Stimulated activated CD4-positive, alpha-beta T cell treated with anti-CD3 and anti-CD28 coated beads, Interleukin-1b, Interleukin-23, amount 100 ng/mL, for 1 hour (primary cell): ENCODE measurements at regions not wholly inside any gene's neighbourhood (a gene's known extent, or its start where the extent isn't known, plus 50 kb on each side); places are given as distances from the start of the nearest gene placed in this dataset.
"Not testable (repeated sequence)": the region's sequence is repeated elsewhere in the genome, so short reads cannot be mapped to it uniquely, and the experiment has no call there.

ENCODE experiments used
- DNase-seq, 2 donors: peaks; one replicate each; pipeline ENCODE4 v3.0.0-alpha.2; 2020; ENCODE audit warnings: low read depth in 2 of 2

DNA sequence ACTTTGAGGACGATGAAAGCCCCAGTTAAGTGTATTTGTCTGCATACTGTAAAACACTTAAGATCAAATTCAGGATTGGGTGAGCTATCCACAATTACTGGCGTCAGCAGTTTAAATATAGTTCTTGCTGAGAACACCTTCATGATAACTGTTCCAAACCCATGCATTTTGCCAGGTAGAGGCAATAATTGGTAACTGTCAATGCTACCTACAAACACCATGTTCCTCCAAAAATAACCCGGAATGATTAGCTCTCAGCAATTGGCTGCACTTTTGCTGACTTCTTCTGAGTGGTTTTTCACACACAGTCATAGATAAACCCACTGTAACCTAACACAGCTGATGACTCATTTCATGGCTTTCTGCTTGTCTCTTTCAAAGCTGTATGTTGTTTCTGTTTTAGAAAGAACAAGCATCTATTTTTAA, 1358.6 kb upstream of the GJE1 start:
- no peak for DNase-seq

DNA sequence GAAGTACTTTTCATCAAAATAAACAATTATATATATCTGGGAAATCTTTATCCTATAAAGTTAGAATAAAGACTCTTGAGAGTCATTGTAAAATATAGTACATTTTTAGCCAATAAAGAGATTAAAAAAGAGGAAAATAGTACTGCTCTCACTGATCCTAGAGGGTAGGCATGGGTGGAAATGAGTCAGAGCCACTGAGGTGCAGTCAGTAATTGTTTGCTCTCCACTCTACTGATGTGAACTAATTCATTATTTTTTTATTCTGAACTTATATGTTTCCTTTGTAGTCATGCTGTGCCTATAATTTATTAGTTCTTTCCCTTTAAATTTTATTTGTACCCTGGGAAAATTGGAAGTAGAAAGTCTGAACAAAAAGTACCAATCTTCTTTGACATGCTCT, 1359.4 kb upstream of the GJE1 start:
- no peak for DNase-seq

DNA sequence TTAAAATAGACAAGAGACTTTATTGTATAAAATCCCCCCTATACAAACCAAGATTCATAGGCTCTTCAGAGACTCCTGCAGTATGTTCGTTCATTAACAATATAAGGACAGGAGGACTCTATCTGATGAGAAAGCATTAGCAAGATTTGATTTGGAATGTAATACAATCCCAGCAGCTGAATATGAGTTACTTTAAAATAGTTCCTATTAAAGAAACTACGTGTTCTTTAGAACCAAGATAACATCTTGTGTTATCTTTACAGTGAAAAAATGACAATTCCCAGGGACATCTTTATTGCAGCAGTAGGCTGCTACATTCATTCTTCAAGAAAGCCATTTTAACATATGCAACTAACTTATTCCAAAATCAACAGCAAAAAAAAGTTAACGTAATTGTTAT, 1360.1 kb upstream of the GJE1 start:
- DNase-seq = no peak

DNA sequence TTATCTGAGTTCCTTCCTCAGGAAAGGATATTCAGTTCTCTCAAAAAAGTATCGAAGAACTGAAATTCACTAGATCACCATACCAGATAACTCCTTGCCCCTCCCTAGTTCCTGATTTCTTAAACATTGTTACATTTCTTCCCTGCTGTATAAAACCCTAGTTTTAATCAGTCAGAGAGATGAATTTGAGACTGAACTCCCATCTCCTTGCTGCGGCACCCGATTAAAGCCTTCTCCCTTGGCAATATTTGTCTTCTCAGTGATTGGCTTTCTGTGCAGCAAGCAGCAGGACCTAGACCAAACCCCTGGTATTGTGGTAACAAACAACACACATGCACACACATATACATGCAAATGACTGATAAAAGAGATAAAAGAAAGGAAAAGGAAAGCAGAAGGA, 1364.6 kb upstream of the GJE1 start:
- no peak for DNase-seq

DNA sequence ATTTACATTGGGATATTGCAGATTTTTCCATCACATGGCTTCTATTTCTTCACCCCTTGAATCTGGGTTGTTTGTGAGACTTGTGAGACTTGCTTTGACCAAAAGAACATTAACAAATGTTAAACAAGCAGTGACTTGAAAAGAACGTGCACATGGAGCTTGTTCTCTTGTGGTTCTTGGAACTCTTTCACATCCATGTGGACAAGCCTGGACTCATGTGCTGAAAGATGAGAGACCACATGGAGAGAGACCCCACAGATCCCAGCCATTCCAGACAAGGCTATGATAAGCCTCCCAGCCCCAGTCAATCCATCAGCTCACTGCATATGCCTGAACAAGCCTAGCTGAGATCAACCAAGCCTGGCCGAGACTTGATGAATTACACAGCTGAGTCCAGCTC, 1365.7 kb upstream of the GJE1 start:
- no peak for DNase-seq

DNA sequence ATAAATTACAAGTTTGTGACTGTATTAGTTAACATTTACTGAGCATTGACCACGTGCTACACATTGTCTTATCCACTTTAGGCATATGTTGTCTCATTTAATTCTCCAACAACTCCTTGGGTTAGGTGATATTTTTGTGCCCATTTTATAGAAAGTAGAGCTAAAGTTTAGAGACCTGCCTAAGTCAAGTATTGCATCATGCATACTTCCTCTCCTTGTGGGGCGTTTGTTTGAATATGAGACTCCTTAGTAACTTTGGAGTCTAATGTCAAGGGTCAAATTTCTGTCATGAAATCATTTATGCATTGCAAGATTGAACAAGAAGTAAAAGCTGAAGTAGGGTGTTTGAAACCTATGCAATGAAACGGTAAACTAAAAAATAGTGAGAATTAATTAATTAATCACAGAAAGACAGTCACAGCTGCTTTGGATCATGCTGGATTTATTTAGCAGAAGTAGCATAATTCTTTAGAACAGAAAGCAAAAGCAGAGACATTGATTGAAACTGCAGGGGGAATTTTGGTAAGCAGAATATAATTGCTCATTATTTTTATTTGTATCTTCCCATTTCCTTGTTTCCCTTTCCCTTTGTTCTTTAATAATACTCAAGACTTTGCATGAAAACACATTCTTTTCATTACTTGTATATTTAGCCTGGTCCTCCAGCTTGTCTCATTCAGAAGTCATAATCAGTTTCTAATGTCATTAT, 1374.4 kb upstream of the GJE1 start:
- DNase-seq = no peak

DNA sequence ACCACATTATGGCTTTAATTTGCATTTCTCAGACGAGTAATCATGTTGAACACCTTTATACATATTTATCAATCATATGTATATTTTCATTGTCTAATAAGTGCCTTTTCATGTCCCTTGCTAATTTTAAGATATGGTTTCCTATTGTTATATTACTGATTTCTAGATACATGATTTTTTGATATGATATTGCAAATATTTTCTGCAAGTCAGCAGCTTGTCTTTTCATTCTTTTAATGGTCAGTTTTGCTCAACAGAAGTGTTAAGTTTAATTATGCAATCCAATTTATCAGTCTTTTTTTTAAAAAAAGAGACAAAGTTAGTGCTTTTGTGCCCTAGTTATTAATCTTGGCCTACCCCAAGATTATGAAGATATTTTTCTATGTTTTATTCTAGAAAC, 1377.8 kb upstream of the CITED2 start:
- DNase-seq = no peak

DNA sequence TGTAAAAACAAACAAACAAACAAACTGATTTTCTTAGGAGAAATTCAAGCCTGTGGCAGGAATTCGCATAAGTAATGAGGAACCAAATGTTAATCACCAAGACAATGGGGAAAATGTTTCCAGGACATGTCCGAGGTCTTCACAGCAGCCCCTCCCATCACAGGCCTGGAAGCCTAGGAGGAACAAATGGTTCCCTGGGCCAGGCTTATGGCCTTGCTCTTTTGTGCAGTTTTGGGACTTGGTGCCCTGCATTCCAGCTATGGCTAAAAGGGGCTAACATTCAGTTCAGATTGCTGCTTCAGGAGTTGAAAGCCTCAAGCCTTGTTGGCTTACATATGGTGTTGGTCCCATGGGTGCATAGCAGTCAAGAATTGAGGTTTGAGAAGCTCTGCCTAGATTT, 1372.7 kb upstream of the CITED2 start:
- no peak for DNase-seq

DNA sequence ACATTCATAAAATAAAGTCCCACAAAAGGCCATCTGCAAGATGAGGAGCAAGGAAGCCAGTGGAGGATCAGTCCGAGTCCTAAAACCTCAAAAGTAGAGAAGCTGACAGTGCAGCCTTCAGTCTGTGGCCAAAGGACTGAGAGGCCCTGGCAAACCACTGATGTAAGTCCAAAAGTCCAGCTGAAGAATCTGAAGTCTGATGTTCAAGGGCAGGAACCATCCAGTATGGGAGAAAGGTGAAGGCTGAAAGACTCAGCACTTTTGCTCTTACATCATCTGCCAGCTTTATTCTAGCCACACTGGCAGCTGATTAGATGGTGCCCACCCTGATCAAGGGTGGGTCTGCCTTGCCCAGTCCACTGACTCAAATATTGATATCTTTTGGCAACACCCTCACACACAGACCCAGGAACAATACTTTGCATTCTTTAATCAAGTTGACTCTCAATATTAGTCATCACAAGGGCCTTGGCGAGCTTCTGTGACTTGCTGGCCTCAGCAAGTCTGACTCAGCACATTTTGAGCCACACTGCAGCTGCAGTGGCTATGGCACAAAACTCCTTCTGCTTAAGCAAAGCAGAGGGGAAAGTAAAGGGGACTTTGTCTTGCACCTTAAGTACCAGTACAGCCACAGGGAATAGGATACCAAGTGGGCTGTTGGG, 1370.3 kb upstream of the CITED2 start:
- DNase-seq = no peak

DNA sequence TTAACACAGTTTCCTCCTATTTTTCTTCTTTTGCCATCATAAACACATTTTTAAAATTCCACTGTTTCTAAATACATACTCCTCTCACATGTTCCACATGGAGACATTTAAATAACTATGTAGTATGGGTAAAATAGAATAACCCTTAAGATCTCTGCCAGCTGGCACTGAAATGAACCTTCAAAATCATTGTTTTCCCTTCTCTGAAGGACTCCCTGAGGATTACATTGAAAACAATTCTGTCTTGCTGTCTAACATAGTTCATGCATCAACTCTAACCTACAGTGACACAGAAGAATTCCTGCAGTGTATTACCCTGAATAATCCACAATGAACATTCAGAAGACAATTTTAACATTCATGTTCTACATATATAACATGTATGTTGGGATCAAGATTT, 1361.8 kb upstream of the CITED2 start:
- no peak for DNase-seq

DNA sequence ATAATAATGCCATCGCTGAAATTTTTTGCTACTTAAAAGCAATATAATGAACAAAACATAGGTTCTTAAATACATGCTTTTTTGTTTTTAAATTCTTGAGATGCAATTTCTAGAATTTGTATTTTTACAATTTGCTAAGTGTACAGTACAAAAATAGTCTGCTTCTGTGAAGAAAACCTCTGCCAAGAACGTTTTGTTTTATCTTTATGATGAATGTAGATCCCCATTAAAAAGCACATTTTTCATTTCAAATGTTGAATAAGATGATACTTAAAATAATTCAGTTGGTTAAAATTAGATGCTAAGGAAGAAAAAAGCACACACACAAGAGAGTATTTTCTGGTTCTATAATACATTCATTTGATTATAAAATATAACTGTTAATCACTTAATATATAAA, 1358.5 kb upstream of the CITED2 start:
- no peak for DNase-seq

DNA sequence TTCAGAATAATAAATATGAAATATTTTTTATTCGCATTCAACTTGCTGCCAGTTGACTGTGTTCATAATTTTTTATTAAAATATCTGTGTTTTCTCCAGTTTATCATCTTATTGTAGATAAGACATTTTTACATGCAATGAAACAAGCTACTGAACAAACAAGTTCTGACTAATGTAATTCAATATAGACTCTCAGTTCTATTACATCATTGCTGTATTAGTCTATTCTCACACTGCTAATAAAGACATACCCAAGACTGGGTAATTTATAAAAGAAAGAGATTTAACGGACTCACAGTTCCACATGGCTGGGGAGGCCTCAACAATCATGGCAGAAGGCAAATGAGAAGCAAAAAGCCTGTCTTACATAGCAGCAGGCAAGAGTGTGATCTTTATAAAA, 1357.7 kb upstream of the CITED2 start:
- no peak for DNase-seq

DNA sequence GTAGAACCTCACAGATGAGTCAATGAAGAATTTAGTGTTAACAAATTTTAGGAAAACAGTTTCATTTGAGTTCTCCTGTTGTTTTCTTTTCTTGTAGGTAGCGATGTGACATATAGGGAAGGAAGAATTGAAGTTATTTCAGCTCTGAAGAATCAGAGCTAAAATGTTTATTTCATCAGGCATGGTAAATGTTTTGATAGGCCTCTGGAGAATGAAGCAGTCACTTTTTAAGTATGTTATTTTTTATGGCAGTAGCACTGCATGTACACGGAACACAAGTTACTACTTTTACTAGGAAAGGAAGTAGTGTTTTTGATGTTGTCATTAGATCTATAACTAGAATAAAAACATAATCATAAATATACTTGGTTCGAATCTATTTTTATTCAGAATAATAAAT, 1357.3 kb upstream of the CITED2 start:
- DNase-seq = no peak

DNA sequence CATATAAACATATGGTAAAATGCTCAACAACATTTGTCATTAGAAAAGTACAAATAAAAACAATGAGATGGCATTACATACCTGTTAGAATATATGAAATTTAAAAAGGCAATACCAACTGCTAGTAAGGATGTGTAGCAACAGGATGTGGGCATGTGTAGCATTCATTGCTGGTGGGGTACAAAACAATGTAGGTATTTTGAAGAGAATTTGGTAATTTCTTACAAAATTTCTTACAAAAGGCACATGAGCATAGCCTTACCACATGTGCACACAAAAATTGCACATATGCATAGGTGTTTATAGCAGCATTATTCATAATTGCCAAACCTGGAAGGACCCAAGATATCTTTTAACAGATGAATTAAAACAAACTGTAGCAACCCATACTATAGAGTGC, 1355.1 kb upstream of the CITED2 start:
- no peak for DNase-seq

DNA sequence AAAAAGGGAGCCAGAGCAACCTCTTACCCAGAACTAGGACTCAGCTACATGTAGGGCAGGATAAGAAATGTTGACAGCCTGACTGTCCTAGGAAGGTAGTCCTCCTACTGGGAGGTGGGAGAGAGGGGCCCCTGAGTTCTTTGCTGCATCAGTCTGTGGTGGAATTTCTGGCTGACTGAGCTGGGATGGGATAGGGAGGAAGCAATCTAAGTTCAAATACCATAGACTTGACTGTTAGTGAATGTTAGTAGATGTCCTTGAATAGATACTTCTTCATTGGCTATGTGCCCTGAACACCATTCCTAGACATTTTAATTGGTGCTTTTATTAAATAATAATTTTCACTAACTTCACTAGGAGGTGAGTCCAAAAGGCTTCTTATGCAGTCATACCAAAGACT, 1343.6 kb upstream of the CITED2 start:
- no peak for DNase-seq

DNA sequence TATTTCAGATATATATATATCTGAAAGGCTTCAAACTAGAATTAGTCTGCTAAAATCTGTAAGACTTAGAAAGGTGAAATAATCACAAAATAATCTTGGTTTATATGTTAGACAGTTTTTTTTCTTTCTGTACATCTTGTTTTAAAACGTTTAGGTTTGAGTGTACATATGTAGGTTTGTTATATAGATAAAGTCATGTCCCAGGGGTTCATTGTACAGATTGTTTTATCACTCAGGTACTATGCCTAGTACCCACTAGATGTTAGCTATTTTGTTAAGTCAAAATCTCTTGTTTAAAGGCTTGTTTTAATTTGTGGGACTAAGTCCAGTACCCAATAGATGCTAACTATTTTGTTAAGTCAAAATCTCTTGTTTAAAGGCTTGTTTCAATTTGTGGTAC, 1339.0 kb upstream of the CITED2 start:
- no peak for DNase-seq

DNA sequence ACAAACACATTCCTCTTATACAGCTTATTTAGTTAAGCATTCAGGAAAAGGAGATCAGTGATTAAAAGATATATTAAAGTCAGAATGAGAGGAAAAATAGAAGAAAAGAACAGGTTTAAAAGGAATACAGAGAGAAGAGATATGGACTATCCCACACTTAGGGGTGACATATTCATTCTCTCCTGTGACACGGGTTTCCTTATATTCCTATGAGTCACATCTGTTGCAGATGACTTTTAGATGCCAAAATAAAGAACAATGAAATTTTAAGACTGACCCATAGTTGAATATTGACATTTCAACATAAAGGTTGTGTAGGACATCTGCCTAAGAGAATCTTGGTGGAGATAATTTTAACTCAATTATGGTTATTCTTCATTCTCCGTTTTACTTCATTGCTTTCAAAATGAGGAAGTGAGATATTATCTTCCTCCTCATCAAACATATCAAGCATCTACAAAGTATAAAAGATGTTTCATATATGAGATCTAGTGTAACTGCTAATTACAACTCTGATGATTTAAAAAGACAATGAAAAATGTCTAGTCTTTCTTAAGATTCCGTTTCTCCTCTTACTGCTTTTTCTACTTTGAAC, 1336.7 kb upstream of the CITED2 start:
- no peak for DNase-seq

DNA sequence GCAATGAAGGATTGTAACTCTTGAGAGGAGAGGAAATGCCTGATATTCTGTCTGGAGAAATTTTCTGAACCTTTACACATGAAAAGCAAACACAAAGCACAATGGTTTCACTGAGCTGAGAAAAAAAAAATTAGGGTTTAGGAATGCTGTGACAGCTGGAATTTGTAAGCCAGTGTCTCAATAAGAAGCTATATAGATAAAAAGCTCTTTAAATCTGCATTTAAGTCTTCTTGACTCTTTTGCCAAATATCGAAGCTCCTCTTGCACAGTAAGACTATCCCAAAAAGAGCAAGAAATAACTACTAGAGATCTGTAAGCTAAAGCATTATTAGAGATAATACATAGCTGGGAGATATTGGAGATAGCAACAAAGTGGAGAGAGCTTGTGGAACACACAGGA, 1334.0 kb upstream of the CITED2 start:
- no peak for DNase-seq

DNA sequence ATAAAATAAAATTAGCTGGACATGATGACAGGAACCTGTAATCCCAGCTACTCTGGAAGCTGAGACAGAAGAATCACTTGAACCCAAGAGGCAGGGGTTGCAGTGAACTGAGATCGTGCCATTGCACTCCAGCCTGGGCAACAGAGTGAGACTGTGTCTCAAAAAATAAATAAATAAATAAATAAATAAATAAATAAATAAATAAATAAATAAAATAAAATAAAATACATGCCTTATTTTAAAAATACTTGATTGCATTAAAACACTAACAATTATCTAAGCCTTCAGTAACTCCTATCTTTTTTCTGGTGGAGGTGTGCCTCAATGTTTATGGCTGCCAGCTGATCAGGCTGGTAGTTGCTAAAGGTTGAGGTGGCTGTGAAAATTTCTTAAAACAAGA, 1329.6 kb upstream of the CITED2 start:
- not testable (repeated sequence) for DNase-seq

DNA sequence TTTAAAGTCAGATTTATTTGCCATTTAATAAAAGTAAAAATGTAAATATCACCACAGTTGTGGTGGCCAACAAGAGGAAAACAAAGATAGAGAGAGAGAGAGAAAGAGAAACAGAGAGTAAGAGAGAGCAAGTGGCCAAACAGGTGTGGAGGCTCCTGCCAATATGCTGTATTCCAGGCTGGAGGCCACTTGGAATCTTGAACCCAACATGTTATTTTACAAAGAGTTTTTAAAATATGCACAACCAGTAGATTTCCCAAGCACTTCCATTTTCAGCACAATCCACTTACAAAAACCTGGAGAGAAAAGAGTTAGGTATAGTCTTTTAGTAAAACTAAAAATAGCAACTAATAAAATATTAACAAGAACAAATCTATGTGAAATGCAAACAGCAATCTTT, 1323.1 kb upstream of the CITED2 start:
- no peak for DNase-seq

DNA sequence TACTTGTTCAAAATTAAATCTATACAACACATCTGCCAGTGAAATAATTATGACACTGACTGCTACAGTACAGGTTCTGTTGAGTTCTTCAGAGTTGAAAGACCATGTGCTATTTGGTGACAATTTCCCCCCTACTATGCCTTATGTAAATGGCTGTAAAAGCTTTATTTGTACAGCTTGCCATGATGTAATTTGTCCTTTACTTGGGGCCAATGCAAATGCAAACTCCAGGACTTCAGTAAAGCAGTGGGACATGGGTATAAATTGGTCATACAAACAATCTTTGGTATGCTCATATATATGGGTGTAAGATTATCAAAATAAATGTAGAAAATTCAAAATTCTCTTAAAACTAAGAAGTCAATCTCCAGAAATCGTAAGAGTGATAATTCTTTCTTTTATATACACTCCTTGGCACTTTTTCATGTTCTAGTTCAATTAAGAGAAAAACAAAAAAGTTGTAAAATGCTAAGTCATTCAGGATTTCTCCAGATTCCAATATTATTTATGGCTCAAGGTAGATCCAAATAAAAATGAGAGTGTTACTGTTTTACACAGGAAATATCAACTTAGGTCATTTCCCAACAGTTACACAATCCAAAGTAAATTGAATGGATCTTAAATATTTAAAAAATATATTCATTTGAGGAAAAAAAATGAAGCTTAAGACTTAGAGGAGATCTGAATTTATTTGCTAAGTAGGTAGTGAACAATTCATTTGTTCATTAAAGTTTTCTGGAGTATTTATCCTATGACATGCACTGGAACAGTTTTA, 1310.5 kb upstream of the CITED2 start:
- DNase-seq = no peak

DNA sequence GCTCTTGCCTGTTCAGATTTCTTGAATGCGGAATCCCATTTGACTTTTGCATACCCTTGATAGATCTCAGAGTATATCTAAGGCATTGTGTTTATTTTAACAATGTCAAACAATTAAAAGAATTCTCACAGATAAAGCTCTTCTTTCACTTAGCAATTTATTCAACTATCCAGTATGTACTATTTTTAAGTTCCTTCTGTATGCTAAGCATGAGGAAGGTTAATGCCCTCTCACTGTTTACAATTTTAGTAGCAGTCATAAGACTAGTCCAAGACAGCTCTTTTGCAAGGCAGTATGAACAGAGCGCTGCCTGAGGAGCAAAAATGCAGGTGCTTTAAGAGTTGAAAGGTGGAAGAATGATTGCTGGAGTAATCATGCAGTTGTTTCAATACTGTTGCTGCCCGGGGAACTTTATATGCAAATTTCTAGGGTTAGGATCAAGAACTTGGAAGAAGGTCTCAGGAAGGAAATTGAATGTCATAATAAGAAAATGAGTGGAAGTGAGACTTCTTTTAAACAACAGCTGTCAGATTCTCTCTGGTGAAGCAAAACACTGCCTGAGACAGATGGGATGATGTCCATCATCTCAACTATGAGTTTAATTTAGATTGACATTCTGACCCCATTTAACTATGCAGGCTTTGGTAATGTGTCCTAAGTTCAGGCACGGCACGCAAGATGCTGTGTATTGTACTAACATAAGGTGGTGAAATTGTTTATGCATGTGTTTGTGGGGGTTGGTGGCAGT, 1303.5 kb upstream of the CITED2 start:
- DNase-seq = no peak
